Body of pancreas (tissue), 4 donors: ENCODE measurements at regions not wholly inside any gene's neighbourhood (a gene's known extent, or its start where the extent isn't known, plus 50 kb on each side); places are given as distances from the start of the nearest gene placed in this dataset.

Experiments
- ATAC-seq: fragments of 150-250 bp; one replicate; pipeline ENCODE4 v1.9.1; 2016
- DNase-seq, 4 donors: peaks; one replicate each; pipeline ENCODE4 v3.0.0-alpha.2; 2019
- H3K27ac ChIP-seq, 4 donors: fragments of 200-600 bp; sonication (generic); 1 replicate in 3 of 4; 2 replicates in 1 of 4; pipeline versions ENCODE4 v1.5.1 to v1.6.1; 2016 to 2019; ENCODE audit warnings: mild to moderate bottlenecking in 1 of 4, mixed read lengths in 1 of 4, moderate library complexity in 1 of 4
- H3K27me3 ChIP-seq, 2 donors: fragments of 200-600 bp; sonication (generic); one replicate each; pipeline ENCODE4 v1.6.0; 2016; ENCODE audit warnings: mild to moderate bottlenecking in 1 of 2
- H3K36me3 ChIP-seq, 2 donors: fragments of 200-600 bp; sonication (generic); replicated peaks in 1 of 2; 2 replicates each; pipeline ENCODE4 v1.5.1; 2016; ENCODE audit warnings: low read depth in 2 of 2; ENCODE audit not compliant: insufficient read depth in 1 of 2
- H3K4me1 ChIP-seq: fragments of 200-600 bp; sonication (generic); one replicate; pipeline ENCODE4 v1.6.0; 2016
- H3K4me3 ChIP-seq, 2 donors: fragments of 200-600 bp; sonication (generic); 1 replicate in 1 of 2; 2 replicates in 1 of 2; pipeline ENCODE4 v1.5.1; 2016 to 2019
- H3K9me3 ChIP-seq, 3 donors: fragments of 200-600 bp; sonication (generic); 1 replicate in 2 of 3; 2 replicates in 1 of 3; pipeline ENCODE4 v1.5.1; 2016
- POLR2A ChIP-seq, 3 donors: fragments of 450-650 bp; IDR thresholded peaks; one replicate each; pipeline ENCODE4 v1.6.1; 2016; ENCODE audit warnings: antibody characterized with exemption in 3 of 3, mild to moderate bottlenecking in 2 of 3
- WGBS, 2 donors: methylation state at CpG; one replicate each; pipeline ENCODE4 v1.1.5; 2017; 5-methylcytosine and 5-hydroxymethylcytosine counted together
- intact Hi-C: fragments of 100-400 bp; cut with DNase I; formaldehyde crosslinking; loops from one replicate; pipeline ENCODE4 v1.15.1; 2023
- TF ChIP-seq, protein P1 (sequence below), 7 experiments: fragments of 450-650 bp in 4 of 7; fragments of 200-600 bp in 3 of 7; sonication (generic) in 3 of 7; IDR thresholded peaks; one replicate each; pipeline ENCODE4 v1.5.1; 2016 to 2019; ENCODE audit warnings: antibody characterized with exemption in 7 of 7

DNA sequence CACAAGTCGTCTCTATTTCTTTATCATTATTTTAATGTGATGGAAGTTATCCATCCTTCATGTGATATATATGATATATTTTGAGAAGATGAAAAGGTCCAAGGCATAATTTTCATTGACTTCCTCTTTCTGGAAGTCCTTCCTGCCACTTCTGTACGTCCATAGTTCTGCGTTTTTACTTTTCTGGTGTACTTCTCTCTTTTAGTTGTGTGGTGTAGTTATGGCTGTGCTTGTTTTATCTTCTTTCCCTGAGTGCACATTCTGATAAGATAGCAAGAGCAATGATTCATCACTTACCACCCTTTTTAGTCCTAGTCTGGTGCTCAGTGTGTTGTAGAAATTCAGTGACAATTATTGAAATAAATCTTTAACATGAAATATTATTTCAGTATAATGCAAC is 231.3 kb upstream of the FERD3L start:
- WGBS, 2 donors, result 32 to 38% methylated on average over 3 of the region's 3 CpGs

DNA sequence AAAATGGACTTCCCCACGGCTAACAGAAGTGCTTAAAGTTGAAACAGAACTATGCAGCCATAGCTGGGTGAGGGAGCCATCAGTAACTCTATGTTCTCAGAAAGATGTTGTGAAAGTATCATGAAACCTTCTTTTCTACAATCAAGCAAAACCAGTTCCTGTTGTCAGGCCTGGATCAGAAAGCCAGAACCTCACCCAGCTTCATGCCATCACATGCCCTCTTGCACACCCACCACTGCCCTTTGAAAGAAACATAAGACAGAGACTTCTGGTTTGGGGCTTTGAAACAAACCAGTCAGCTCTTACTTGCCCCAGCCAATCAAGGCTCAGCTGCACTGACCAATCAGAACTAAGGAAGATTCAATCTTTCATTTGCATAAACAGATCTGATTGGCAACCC is 230.8 kb upstream of the FERD3L start:
- TF ChIP-seq, protein P1, sequence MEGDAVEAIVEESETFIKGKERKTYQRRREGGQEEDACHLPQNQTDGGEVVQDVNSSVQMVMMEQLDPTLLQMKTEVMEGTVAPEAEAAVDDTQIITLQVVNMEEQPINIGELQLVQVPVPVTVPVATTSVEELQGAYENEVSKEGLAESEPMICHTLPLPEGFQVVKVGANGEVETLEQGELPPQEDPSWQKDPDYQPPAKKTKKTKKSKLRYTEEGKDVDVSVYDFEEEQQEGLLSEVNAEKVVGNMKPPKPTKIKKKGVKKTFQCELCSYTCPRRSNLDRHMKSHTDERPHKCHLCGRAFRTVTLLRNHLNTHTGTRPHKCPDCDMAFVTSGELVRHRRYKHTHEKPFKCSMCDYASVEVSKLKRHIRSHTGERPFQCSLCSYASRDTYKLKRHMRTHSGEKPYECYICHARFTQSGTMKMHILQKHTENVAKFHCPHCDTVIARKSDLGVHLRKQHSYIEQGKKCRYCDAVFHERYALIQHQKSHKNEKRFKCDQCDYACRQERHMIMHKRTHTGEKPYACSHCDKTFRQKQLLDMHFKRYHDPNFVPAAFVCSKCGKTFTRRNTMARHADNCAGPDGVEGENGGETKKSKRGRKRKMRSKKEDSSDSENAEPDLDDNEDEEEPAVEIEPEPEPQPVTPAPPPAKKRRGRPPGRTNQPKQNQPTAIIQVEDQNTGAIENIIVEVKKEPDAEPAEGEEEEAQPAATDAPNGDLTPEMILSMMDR (IDR thresholded peaks at IDR 0.05), result no peak
- no peak for TF ChIP-seq POLR2A (IDR thresholded peaks at IDR 0.05)
- Histone ChIP-seq H3K4me3 (no peak overlapping the region), H3K27me3 (no peaks in the 10 kb centered on the region), H3K36me3 (no peaks in the 10 kb centered on the region), H3K27ac (no peak overlapping the region), H3K9me3 (no peaks in the 10 kb centered on the region), H3K4me1 (no peaks in the 10 kb centered on the region)
- 50 to 75% methylated on average over 1 of the region's 1 CpG for WGBS, 2 donors
- ATAC-seq (no peak), DNase-seq (no peak)
- intact Hi-C loops, result no loop called here

More for the DNA sequence above, 231.3 kb upstream of the FERD3L start:
- Histone ChIP-seq H3K36me3 (no peaks in the 10 kb centered on the region), H3K4me3 (no peak overlapping the region), H3K9me3 (no peaks in the 10 kb centered on the region), H3K27me3 (no peaks in the 10 kb centered on the region), H3K27ac (no peak overlapping the region), H3K4me1 (no peaks in the 10 kb centered on the region)
- no peak for DNase-seq
- intact Hi-C loops, result no loop called here
- ATAC-seq, result no peak
- TF ChIP-seq, protein P1 (IDR thresholded peaks at IDR 0.05), result no peak
- no peak for TF ChIP-seq POLR2A (IDR thresholded peaks at IDR 0.05)

DNA sequence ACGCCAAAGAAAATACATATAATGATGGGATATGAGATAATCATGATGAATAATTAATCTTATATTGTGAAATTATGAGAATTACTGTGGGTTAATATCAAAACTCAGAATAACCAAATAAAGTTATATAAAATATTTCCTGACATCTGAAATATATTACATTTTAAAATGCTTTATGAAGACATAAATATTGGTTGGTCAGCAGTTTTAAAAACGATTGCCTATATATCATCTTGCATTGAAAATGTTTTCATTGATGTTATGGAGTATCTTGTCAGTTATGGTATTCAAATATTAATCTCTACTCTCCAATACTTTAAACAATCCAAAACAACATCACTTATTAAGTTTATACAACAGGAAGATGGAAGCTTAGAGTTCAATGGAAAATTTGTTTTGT is 228.1 kb upstream of the FERD3L start:
- Histone ChIP-seq H3K4me1 (no peaks in the 10 kb centered on the region), H3K4me3 (no peak overlapping the region), H3K9me3 (no peaks in the 10 kb centered on the region), H3K36me3 (no peaks in the 10 kb centered on the region), H3K27me3 (no peaks in the 10 kb centered on the region), H3K27ac (no peak overlapping the region)
- TF ChIP-seq, protein P1 (IDR thresholded peaks at IDR 0.05), result no peak
- no peak for TF ChIP-seq POLR2A (IDR thresholded peaks at IDR 0.05)
- DNase-seq, result no peak
- no peak for ATAC-seq
- intact Hi-C loops, result no loop called here
- WGBS, 2 donors, result 42 to 43% methylated on average over 2 of the region's 2 CpGs

DNA sequence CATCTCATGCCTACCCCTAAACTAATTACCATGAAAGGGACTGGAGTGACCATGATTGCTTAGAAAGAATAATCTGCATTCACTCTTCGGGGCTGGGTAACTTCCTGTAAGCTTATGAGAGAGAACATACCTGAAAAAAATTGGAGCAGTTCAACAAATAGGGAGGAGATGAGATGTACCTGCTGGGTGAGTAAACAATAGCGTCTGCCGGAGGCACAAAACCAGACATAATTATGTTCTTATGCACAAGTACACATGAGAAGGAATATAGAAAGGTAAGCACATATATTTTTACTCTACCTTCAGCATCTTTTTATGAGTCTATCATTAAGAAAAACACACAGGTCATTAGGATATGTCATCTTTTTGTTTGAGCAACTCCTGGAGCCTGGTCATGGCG is 224.6 kb upstream of the FERD3L start:
- no peak for DNase-seq
- no peaks in the 10 kb centered on the region for H3K4me1 ChIP-seq
- no peak for ATAC-seq
- intact Hi-C loops, result no loop called here
- H3K27me3 ChIP-seq, result no peaks in the 10 kb centered on the region
- H3K36me3 ChIP-seq, result no peaks in the 10 kb centered on the region
- H3K27ac ChIP-seq, result no peak overlapping the region
- no peak for TF ChIP-seq POLR2A (IDR thresholded peaks at IDR 0.05)
- TF ChIP-seq, protein P1 (IDR thresholded peaks at IDR 0.05), result no peak
- no peak overlapping the region for H3K4me3 ChIP-seq
- no peaks in the 10 kb centered on the region for H3K9me3 ChIP-seq
- WGBS, 2 donors, result 50 to 51% methylated on average over 4 of the region's 4 CpGs

DNA sequence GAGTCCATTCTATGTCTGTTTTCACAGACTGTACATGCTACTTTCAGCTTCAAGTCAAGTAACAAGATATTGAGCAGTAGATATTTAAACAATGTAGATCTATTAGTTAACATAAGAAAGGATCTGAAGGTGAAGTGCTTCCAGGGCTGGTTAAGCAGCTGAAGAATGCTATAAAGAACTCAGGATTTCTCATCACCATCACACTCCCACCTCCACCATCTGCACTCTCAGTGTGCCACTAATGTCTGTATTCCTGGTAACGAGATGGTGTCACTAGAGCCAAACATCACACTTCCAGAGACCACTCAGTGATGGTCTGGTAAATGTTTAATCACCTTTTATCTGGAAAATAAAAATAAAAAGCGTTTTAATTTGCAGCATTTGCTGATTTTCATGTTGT is 224.0 kb upstream of the FERD3L start:
- ATAC-seq (no peak), DNase-seq (no peak)
- no peaks in the 10 kb centered on the region for H3K36me3 ChIP-seq
- H3K4me1 ChIP-seq, result no peaks in the 10 kb centered on the region
- intact Hi-C loops, result no loop called here
- H3K4me3 ChIP-seq, result no peak overlapping the region
- no peaks in the 10 kb centered on the region for H3K27me3 ChIP-seq
- 30% methylated on average over 2 of the region's 2 CpGs for WGBS, 2 donors
- no peak overlapping the region for H3K27ac ChIP-seq
- TF ChIP-seq POLR2A (IDR thresholded peaks at IDR 0.05), result no peak
- TF ChIP-seq, protein P1 (IDR thresholded peaks at IDR 0.05), result no peak
- H3K9me3 ChIP-seq, result no peaks in the 10 kb centered on the region
